Liver (tissue), 8 donors: ENCODE measurements at regions not wholly inside any gene's neighbourhood (a gene's known extent, or its start where the extent isn't known, plus 50 kb on each side); places are given as distances from the start of the nearest gene placed in this dataset.

ENCODE experiments used
- DNase-seq: peaks from one replicate; pipeline ENCODE4 v3.0.0-alpha.2; 2017; ENCODE audit warnings: low spot score
- H3K27ac ChIP-seq, 2 donors: one replicate each; pipeline ENCODE4 v1.7.0; 2013; ENCODE audit warnings: inconsistent platforms in 2 of 2, low read length in 2 of 2, control low read depth in 1 of 2, low read depth in 1 of 2, mild to moderate bottlenecking in 1 of 2
- H3K27me3 ChIP-seq, 4 donors: one replicate each; pipeline versions ENCODE4 v1.6.1 to v1.7.0; 2013; ENCODE audit warnings: low read length in 3 of 4, inconsistent platforms in 1 of 4, mild to moderate bottlenecking in 1 of 4, moderate library complexity in 1 of 4; ENCODE audit not compliant: control insufficient read depth in 4 of 4, insufficient read depth in 4 of 4
- H3K36me3 ChIP-seq, 4 donors: one replicate each; pipeline versions ENCODE4 v1.6.1 to v1.7.0; 2013; ENCODE audit warnings: low read length in 3 of 4, mild to moderate bottlenecking in 3 of 4, low read depth in 1 of 4, moderate library complexity in 1 of 4; ENCODE audit not compliant: control insufficient read depth in 4 of 4, insufficient read depth in 3 of 4
- H3K4me1 ChIP-seq, 4 donors: one replicate each; pipeline versions ENCODE4 v1.6.1 to v1.7.0; 2013; ENCODE audit warnings: low read length in 3 of 4, mild to moderate bottlenecking in 3 of 4, moderate library complexity in 1 of 4; ENCODE audit not compliant: control insufficient read depth in 4 of 4, insufficient read depth in 4 of 4
- H3K4me3 ChIP-seq, 3 donors: one replicate each; pipeline versions ENCODE4 v1.6.1 to v1.7.0; 2013; ENCODE audit warnings: low read length in 3 of 3, control low read depth in 1 of 3, low read depth in 1 of 3, mild to moderate bottlenecking in 1 of 3
- H3K9ac ChIP-seq, 2 donors: one replicate each; pipeline ENCODE4 v1.7.0; 2013; ENCODE audit warnings: low read length in 2 of 2, mild to moderate bottlenecking in 2 of 2, moderate library complexity in 2 of 2, control low read depth in 1 of 2, low read depth in 1 of 2
- H3K9me3 ChIP-seq, 4 donors: one replicate each; pipeline versions ENCODE4 v1.6.1 to v1.7.0; 2013; ENCODE audit warnings: low read length in 3 of 4; ENCODE audit not compliant: control insufficient read depth in 4 of 4
- FOXA1 ChIP-seq: IDR thresholded peaks from 2 replicates; pipeline ENCODE4 v1.6.1; 2016; ENCODE audit warnings: antibody characterized with exemption
- GABPA ChIP-seq, 2 donors: IDR thresholded peaks in 1 of 2; conservative IDR thresholded peaks in 1 of 2; 2 replicates each; pipeline ENCODE4 v1.6.1; 2016; ENCODE audit warnings: antibody characterized with exemption in 2 of 2, mild to moderate bottlenecking in 1 of 2, moderate library complexity in 1 of 2
- HNF4G ChIP-seq: IDR thresholded peaks from 2 replicates; pipeline ENCODE4 v1.6.1; 2016; ENCODE audit warnings: antibody characterized with exemption
- NR2F2 ChIP-seq: IDR thresholded peaks from 2 replicates; pipeline ENCODE4 v1.6.1; 2016; ENCODE audit warnings: antibody characterized with exemption
- RAD21 ChIP-seq, 2 donors: IDR thresholded peaks; 2 replicates each; pipeline ENCODE4 v1.6.1; 2016; ENCODE audit warnings: antibody characterized with exemption in 2 of 2, mild to moderate bottlenecking in 2 of 2
- RXRA ChIP-seq, 2 donors: IDR thresholded peaks; 2 replicates each; pipeline ENCODE4 v1.6.1; 2017 to 2018; ENCODE audit warnings: antibody characterized with exemption in 2 of 2, mild to moderate bottlenecking in 1 of 2
- SP1 ChIP-seq: IDR thresholded peaks from 2 replicates; pipeline ENCODE4 v1.6.1; 2018; ENCODE audit warnings: antibody characterized with exemption, mild to moderate bottlenecking
- YY1 ChIP-seq: IDR thresholded peaks from 2 replicates; pipeline ENCODE4 v1.6.1; 2016; ENCODE audit warnings: antibody characterized with exemption, mild to moderate bottlenecking
- WGBS: extraction: QIAGEN DNeasy Blood & Tissue Kit; methylation state at CpG from one replicate; pipeline ENCODE4 v1.1.7; 2013; 5-methylcytosine and 5-hydroxymethylcytosine counted together
- TF ChIP-seq, protein P1 (sequence below): IDR thresholded peaks from 2 replicates; pipeline ENCODE4 v1.6.1; 2016; ENCODE audit warnings: antibody characterized with exemption
- TF ChIP-seq, protein P2 (sequence below): fragments of 150-350 bp; IDR thresholded peaks from 2 replicates; pipeline ENCODE4 v1.5.1; 2017; ENCODE audit warnings: improper control_type of control experiment, low read depth, low read length; ENCODE audit not compliant: missing input control
- TF ChIP-seq, protein P3 (sequence below): IDR thresholded peaks from 2 replicates; pipeline ENCODE4 v1.6.1; 2016; ENCODE audit warnings: antibody characterized with exemption, mild to moderate bottlenecking
- donor health status: healthy.
- donor health status: healthy.
- donor health status: healthy.
- donor health status: healthy.
- donor health status: healthy.

DNA sequence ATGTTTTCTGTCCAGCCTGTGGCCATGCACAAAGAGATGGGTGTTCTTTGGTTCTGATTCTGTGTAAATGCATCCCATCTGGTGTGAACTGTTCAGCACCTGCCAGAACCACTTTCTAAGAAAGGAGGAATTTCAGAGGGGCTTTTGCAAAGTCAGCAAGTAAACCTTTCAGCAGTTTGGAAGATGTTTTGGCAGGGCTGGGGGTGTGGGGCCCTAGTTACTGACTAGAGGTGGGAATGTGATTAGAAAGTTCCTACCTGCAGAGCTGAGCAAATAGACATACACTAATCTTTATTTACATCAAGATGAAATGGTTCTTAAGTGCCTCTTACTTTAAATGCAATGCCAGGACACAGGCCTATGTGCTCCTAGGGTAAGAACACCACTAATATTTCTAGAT lies 378.1 kb upstream of the USP24 start:
- H3K4me3 ChIP-seq = no peak overlapping the region
- no peaks in the 10 kb centered on the region for H3K27me3 ChIP-seq
- H3K27ac ChIP-seq = no peak overlapping the region
- no peak overlapping the region for H3K9ac ChIP-seq
- peaks cover 0 to 2% (median 0%) of the 10 kb centered on the region in 4 donors for H3K9me3 ChIP-seq
- H3K4me1 ChIP-seq = no peaks in the 10 kb centered on the region
- no peaks in the 10 kb centered on the region for H3K36me3 ChIP-seq
- no peak for TF ChIP-seq YY1
- TF ChIP-seq, protein P1, sequence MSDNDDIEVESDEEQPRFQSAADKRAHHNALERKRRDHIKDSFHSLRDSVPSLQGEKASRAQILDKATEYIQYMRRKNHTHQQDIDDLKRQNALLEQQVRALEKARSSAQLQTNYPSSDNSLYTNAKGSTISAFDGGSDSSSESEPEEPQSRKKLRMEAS = no peak
- no peak for DNase-seq

DNA sequence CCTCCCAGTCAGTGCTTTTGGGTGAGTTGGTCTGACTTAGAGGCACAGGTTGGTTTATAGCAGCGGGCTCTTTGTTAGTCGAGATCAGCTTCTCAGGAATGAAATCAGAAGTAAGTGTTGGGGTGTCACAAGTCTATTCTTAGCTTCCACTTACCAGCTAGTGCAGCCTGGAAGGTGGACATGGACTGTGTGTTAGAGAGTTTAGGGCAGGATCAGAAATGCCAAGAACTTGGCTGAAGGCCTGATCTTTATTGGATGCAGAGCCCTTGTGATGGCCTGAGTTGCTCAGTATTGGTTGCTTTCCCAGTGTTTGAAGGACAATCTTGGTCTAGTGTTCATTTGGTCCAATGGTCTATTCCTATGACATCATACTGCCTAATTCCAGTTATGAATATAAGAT lies 377.0 kb upstream of the USP24 start:
- Histone ChIP-seq H3K36me3 (no peaks in the 10 kb centered on the region), H3K4me1 (no peaks in the 10 kb centered on the region), H3K9me3 (peaks cover 0 to 2% (median 0%) of the 10 kb centered on the region in 4 donors), H3K27me3 (no peaks in the 10 kb centered on the region), H3K9ac (no peak overlapping the region), H3K4me3 (no peak overlapping the region), H3K27ac (no peak overlapping the region)
- TF ChIP-seq GABPA (IDR thresholded peaks at IDR 0.05 in 1 of 2, conservative IDR thresholded peaks at IDR 0.05 in 1 of 2) (no peak), FOXA1 (no peak), NR2F2 (no peak), RAD21 (IDR thresholded peaks at IDR 0.05) (no peak)
- TF ChIP-seq, protein P2, sequence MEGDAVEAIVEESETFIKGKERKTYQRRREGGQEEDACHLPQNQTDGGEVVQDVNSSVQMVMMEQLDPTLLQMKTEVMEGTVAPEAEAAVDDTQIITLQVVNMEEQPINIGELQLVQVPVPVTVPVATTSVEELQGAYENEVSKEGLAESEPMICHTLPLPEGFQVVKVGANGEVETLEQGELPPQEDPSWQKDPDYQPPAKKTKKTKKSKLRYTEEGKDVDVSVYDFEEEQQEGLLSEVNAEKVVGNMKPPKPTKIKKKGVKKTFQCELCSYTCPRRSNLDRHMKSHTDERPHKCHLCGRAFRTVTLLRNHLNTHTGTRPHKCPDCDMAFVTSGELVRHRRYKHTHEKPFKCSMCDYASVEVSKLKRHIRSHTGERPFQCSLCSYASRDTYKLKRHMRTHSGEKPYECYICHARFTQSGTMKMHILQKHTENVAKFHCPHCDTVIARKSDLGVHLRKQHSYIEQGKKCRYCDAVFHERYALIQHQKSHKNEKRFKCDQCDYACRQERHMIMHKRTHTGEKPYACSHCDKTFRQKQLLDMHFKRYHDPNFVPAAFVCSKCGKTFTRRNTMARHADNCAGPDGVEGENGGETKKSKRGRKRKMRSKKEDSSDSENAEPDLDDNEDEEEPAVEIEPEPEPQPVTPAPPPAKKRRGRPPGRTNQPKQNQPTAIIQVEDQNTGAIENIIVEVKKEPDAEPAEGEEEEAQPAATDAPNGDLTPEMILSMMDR = no peak
- TF ChIP-seq, protein P3, sequence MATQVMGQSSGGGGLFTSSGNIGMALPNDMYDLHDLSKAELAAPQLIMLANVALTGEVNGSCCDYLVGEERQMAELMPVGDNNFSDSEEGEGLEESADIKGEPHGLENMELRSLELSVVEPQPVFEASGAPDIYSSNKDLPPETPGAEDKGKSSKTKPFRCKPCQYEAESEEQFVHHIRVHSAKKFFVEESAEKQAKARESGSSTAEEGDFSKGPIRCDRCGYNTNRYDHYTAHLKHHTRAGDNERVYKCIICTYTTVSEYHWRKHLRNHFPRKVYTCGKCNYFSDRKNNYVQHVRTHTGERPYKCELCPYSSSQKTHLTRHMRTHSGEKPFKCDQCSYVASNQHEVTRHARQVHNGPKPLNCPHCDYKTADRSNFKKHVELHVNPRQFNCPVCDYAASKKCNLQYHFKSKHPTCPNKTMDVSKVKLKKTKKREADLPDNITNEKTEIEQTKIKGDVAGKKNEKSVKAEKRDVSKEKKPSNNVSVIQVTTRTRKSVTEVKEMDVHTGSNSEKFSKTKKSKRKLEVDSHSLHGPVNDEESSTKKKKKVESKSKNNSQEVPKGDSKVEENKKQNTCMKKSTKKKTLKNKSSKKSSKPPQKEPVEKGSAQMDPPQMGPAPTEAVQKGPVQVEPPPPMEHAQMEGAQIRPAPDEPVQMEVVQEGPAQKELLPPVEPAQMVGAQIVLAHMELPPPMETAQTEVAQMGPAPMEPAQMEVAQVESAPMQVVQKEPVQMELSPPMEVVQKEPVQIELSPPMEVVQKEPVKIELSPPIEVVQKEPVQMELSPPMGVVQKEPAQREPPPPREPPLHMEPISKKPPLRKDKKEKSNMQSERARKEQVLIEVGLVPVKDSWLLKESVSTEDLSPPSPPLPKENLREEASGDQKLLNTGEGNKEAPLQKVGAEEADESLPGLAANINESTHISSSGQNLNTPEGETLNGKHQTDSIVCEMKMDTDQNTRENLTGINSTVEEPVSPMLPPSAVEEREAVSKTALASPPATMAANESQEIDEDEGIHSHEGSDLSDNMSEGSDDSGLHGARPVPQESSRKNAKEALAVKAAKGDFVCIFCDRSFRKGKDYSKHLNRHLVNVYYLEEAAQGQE = no peak
- TF ChIP-seq, protein P1 = no peak
- 98% methylated on average over 2 of the region's 2 CpGs for WGBS
- no peak for DNase-seq

DNA sequence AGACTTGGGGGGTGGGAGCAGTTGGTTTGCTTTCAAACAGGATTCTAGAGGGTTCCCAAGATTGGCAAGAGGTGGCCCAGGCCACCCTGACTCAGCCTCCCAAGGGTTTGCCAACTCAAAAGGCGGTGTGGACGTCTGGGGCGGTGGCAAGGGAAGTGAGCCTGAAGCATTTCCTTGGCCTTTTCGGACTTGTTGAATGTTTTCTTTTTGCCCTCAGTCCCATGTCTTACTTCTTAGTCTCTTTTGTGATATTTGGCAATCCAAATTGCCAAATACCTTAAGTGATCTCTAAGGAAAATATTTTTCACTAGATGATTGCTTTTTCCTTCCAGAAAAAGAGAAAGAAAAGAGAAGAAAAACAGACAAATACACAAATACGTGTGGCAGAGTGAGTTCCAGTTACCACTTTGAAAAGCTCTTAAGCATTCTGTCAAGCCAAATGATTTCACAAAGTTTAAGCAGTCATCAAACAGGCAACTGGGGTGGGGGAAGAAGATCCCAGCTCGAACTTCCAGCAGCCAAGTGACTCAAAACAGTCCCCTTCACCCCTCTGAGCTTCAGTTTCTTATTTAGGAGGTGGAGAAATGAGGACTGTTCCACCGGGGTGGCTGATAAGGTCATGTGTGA lies 374.6 kb upstream of the USP24 start:
- no peak overlapping the region for H3K4me3 ChIP-seq
- WGBS = 73% methylated on average over 7 of the region's 7 CpGs
- DNase-seq = no peak
- no peaks in the 10 kb centered on the region for H3K4me1 ChIP-seq
- H3K27ac ChIP-seq = no peak overlapping the region
- H3K36me3 ChIP-seq = no peaks in the 10 kb centered on the region
- H3K9ac ChIP-seq = no peak overlapping the region
- H3K27me3 ChIP-seq = no peaks in the 10 kb centered on the region
- no peak for TF ChIP-seq RXRA (IDR thresholded peaks at IDR 0.05)
- TF ChIP-seq, protein P1 = no peak
- TF ChIP-seq NR2F2 = no peak
- TF ChIP-seq SP1 = no peak
- TF ChIP-seq HNF4G = no peak
- no peaks in the 10 kb centered on the region for H3K9me3 ChIP-seq
